Ishikawa (cell line): ENCODE measurements at regions not wholly inside any gene's neighbourhood (a gene's known extent, or its start where the extent isn't known, plus 50 kb on each side); places are given as distances from the start of the nearest gene placed in this dataset.

Experiments used
- CEBPB ChIP-seq: IDR thresholded peaks from 2 replicates; pipeline ENCODE4 v1.6.1; 2012
- CREB1 ChIP-seq: IDR thresholded peaks from 2 replicates; pipeline ENCODE4 v1.6.1; 2012; ENCODE audit warnings: low read depth
- EGR1 ChIP-seq: IDR thresholded peaks from 2 replicates; pipeline ENCODE4 v1.6.1; 2012
- EP300 ChIP-seq: IDR thresholded peaks from 2 replicates; pipeline ENCODE4 v1.6.1; 2012; ENCODE audit warnings: borderline replicate concordance
- FOXM1 ChIP-seq: IDR thresholded peaks from 2 replicates; pipeline ENCODE4 v1.6.1; 2012; ENCODE audit warnings: low read depth, borderline replicate concordance
- NFIC ChIP-seq: IDR thresholded peaks from 2 replicates; pipeline ENCODE4 v1.6.1; 2012
- RAD21 ChIP-seq: IDR thresholded peaks from 2 replicates; pipeline ENCODE4 v1.6.1; 2012; ENCODE audit warnings: low read depth
- TAF1 ChIP-seq: IDR thresholded peaks from 2 replicates; pipeline ENCODE4 v1.6.1; 2012; ENCODE audit warnings: low read depth, mild to moderate bottlenecking
- TCF12 ChIP-seq: IDR thresholded peaks from 2 replicates; pipeline ENCODE4 v1.6.1; 2012; ENCODE audit warnings: low read depth
- TEAD4 ChIP-seq: IDR thresholded peaks from 2 replicates; pipeline ENCODE4 v1.6.1; 2012
- YY1 ChIP-seq: IDR thresholded peaks from 2 replicates; pipeline ENCODE4 v1.6.1; 2012; ENCODE audit warnings: low read depth
- ZBTB7A ChIP-seq: IDR thresholded peaks from 2 replicates; pipeline ENCODE4 v1.6.1; 2012; ENCODE audit warnings: low read depth
- TF ChIP-seq, protein P1 (sequence below): IDR thresholded peaks from 2 replicates; pipeline ENCODE4 v1.6.1; 2012; ENCODE audit warnings: low read depth, mild to moderate bottlenecking
- TF ChIP-seq, protein P2 (sequence below): IDR thresholded peaks from 2 replicates; pipeline ENCODE4 v1.6.1; 2012
- TF ChIP-seq, protein P3 (sequence below): IDR thresholded peaks from 2 replicates; pipeline ENCODE4 v1.6.1; 2012

DNA sequence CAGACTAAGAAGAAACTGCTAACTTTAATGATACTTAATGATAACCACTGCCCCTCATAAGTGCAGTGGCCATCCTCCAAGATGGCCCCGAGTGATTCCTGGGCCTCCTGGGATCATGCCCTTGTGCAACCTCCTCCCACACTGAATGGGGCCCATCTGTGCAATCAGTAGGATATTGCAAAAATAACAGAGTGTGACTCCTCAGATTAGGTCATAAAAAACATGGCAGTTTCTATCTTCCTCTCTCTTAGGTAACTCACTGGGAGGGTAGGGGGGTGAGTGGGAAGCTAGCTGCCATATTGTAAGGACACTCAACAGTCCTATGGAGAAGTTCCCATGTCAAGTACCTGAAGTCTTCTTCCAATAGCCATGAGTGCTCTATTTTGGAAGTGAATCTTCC lies 173.0 kb downstream of the SHQ1 start:
- TF ChIP-seq, protein P1, sequence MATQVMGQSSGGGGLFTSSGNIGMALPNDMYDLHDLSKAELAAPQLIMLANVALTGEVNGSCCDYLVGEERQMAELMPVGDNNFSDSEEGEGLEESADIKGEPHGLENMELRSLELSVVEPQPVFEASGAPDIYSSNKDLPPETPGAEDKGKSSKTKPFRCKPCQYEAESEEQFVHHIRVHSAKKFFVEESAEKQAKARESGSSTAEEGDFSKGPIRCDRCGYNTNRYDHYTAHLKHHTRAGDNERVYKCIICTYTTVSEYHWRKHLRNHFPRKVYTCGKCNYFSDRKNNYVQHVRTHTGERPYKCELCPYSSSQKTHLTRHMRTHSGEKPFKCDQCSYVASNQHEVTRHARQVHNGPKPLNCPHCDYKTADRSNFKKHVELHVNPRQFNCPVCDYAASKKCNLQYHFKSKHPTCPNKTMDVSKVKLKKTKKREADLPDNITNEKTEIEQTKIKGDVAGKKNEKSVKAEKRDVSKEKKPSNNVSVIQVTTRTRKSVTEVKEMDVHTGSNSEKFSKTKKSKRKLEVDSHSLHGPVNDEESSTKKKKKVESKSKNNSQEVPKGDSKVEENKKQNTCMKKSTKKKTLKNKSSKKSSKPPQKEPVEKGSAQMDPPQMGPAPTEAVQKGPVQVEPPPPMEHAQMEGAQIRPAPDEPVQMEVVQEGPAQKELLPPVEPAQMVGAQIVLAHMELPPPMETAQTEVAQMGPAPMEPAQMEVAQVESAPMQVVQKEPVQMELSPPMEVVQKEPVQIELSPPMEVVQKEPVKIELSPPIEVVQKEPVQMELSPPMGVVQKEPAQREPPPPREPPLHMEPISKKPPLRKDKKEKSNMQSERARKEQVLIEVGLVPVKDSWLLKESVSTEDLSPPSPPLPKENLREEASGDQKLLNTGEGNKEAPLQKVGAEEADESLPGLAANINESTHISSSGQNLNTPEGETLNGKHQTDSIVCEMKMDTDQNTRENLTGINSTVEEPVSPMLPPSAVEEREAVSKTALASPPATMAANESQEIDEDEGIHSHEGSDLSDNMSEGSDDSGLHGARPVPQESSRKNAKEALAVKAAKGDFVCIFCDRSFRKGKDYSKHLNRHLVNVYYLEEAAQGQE: no peak
- TF ChIP-seq RAD21 (no peak), EP300 (no peak), TCF12 (no peak), NFIC (no peak), FOXM1 (no peak), TEAD4 (no peak), TAF1 (no peak), CEBPB (no peak), EGR1 (no peak), CREB1 (no peak), YY1 (no peak), ZBTB7A (no peak)
- TF ChIP-seq, protein P2, sequence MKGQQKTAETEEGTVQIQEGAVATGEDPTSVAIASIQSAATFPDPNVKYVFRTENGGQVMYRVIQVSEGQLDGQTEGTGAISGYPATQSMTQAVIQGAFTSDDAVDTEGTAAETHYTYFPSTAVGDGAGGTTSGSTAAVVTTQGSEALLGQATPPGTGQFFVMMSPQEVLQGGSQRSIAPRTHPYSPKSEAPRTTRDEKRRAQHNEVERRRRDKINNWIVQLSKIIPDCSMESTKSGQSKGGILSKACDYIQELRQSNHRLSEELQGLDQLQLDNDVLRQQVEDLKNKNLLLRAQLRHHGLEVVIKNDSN: no peak
- TF ChIP-seq, protein P3, sequence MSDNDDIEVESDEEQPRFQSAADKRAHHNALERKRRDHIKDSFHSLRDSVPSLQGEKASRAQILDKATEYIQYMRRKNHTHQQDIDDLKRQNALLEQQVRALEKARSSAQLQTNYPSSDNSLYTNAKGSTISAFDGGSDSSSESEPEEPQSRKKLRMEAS: no peak

DNA sequence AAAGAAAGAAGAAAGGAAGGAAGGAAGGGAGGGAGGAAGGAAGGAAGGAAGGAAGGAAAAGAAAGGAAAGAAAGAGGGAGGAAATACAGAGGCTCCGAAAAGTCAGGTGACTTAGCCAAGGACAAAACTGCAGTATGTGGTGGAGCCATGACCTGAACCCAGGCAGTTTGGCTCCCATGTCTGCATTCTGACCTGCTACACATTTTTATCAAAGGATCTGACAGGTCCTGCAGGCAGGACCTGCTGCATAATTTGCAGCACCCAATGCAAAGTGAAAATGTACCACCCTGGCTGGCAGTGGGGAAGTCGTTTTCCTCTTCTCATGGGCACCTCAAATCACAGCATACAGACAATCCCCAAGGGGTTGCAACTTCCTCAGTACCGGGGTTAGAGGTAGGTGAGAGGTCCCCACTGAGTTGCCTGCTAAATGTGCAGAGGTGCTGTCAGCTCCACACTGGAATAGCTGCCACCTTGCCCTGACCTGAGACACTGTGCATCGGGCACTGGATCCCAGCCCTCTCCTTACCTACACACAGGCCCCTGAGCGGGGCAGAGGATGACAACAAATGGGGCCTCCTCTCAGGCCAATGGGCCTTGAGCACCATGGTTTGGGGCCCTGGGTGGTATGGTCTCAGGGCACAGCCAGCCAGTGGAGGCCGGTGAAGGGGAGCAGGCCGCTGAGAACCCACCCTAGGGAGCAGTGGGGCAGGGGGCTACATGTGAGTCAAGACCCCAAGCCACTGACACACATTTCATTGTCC lies 175.1 kb downstream of the SHQ1 start:
- TF ChIP-seq TEAD4 (no peak), RAD21 (peak; percentile 8; the same call in 1 of the 2 replicates)
- TF ChIP-seq, protein P2: no peak

DNA sequence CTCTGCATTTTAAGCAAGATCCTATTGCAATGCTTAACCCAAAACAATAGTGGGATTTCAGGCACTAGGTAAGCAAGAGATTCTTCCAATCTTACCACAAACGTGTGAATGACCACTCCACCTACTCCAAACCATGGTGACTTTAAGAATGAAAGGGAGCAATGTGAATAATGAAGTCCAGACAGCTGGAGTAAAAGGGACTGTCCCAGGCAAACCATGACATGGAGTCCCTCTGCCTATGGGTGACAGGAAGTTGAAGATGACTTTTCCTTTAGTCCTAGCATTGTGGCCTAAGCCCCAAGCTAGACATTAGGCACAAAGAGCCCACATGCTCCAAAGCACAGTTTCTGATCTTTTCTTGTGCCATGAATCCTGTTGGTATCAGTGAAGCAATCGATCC lies 179.0 kb downstream of the SHQ1 start:
- no peak for TF ChIP-seq ZBTB7A
- TF ChIP-seq TCF12: no peak
- TF ChIP-seq RAD21: no peak
- no peak for TF ChIP-seq TEAD4
- no peak for TF ChIP-seq FOXM1
- TF ChIP-seq, protein P3: no peak
- TF ChIP-seq, protein P2: no peak
- no peak for TF ChIP-seq EP300
- TF ChIP-seq YY1: no peak

DNA sequence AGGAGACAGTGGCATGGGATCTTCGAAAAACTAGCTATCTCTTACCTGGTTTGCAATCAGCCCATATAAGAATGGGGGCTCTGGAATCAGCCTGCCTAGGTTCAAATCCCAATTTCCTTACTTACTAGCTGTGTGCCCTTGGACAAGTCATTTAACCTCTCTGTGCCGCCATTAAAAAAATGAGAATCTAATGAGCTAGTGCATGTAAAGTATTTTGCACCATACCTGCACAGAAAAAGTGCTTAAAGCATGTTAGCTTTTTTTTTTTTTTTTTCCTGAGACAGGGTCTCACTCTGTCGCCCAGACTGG lies 181.8 kb downstream of the SHQ1 start:
- TF ChIP-seq NFIC: no peak
- TF ChIP-seq FOXM1: no peak
- TF ChIP-seq, protein P3: no peak
- TF ChIP-seq CREB1: no peak
- TF ChIP-seq, protein P1: no peak
- no peak for TF ChIP-seq YY1
- TF ChIP-seq TEAD4: no peak
- TF ChIP-seq EP300: no peak
- TF ChIP-seq ZBTB7A: no peak
- no peak for TF ChIP-seq CEBPB
- TF ChIP-seq TAF1: no peak

DNA sequence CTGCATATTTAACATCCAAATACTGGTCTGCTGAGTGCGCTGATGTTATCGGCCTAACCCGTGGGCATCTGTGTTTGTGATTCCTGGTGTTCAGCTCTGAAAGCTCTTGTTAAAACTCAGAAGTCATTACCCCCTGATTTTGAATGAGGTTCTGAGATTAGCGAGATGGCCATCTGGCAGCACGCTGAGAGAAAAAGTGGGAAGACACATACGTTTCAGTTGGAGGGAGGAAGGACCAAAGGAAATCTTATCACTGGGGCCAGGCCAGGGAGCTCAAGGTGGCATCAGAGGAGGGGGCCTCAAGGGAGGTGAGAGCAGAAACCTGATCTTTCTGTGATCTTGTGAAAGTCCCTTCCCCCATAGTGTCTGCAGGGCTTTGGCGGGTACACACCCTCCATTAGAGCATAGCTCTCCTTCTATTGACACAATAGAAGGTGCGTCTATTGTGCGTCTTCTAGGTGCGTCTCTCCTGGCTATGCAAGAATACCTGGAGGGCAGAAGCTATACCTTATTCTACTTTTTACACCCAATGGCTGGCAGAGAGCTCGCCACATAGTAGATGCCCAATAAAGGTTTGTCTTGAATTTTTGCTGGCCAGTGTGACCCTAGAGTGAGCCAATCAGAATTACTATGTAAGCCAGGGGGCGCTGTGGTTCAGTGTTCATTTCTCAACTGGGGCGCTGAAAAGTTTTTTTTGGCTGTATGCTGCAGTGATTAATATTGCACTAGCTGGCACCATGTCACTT lies 182.4 kb downstream of the SHQ1 start:
- TF ChIP-seq, protein P3: no peak
- no peak for TF ChIP-seq TEAD4
- TF ChIP-seq RAD21: peak; percentile 75
